Dedifferentiated amniotic fluid mesenchymal stem cell (primary cell): ENCODE measurements at regions not wholly inside any gene's neighbourhood (a gene's known extent, or its start where the extent isn't known, plus 50 kb on each side); places are given as distances from the start of the nearest gene placed in this dataset.

Experiments
- DNase-seq: peaks from one replicate; pipeline ENCODE4 v3.0.0-alpha.2; 2016; ENCODE audit errors: extremely low spot score

GRCh38 chr16:48487287-48487686, 102.1 kb upstream of the SIAH1 start:
- no peak for DNase-seq

DNA sequence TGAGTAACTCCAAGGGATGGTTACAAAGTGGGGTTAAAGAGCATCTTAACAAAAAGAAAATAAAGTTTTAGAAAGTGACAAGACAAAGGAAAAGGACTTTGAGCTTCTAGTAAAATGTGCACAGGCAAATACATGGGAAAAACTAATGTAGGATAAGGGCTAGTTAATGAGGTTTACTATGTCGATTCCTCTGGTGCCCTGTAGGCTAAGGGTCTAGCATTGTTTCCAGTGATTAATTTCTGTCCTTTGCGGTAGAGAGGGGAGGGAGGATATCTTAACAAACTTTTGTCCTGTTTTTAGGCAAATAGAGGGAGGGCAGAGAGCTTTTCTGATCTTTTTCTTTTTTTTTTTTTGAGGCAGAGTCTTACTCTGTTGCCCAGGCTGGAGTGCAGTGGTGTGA, 96.6 kb upstream of the SIAH1 start:
- no peak for DNase-seq

DNA sequence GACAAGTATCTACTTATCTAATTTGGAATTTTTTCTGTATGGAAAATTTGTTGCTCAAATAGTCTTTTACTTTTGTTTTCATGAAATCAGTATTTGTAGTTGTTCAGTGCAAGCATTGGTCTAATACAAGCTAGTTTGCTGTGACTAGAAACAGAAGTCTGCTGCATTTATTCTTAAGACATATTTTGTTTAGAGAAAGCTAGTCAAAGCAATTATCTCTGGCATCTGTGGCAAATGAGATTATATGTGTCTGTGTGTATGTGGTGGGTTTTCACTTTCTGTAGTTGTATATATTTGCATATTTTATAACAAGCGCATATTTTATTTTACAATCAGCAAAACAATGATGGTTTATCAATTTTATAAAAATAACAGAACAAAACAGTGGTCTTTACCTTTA, 96.0 kb upstream of the SIAH1 start:
- no peak for DNase-seq

DNA sequence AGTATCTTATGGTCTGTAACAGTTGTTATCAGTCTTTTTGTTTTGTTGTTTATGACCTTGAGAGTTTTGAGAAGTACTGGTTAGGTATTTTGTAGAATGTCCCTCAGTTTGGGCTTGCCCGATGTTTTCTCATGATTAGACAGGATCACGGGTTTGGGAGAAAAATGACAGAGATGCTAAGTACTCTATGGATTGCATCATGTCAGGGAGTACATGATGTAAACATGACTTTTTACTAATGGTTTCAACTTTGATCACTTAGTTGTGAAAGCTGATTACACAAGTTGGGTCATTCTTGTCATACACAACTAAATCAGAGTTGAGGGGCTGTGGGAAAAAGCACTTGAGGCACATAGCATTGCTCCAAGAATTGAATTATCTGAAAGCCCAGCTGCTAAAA, 94.7 kb upstream of the SIAH1 start:
- no peak for DNase-seq

DNA sequence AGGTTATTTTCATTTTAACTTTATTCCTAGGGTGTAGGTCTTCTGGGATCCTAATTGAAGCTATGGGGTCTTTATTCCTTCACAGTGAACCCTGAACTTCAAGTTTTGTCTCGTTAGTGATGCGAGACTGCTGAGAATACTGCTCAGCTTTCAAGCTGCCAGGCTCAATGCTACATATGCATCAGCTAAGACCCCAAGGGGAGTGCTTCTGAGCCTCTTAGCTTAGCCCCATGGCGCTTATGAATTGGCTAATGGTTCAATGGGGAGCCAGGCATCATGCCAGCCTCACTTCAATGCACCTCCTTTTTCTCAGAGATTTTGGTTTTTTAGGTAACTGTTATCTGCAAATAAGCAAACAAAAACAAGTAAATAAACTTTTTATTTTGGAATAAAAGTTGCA, 94.1 kb upstream of the SIAH1 start:
- no peak for DNase-seq

- no peak for DNase-seq
These were observed 93.2 kb upstream of the SIAH1 start for GRCh38 chr16:48478393-48478792.

GRCh38 chr16:48471435-48471834, 86.2 kb upstream of the SIAH1 start:
- DNase-seq = no peak

- no peak for DNase-seq
These were observed 77.0 kb upstream of the SIAH1 start for GRCh38 chr16:48462106-48462740.

DNA sequence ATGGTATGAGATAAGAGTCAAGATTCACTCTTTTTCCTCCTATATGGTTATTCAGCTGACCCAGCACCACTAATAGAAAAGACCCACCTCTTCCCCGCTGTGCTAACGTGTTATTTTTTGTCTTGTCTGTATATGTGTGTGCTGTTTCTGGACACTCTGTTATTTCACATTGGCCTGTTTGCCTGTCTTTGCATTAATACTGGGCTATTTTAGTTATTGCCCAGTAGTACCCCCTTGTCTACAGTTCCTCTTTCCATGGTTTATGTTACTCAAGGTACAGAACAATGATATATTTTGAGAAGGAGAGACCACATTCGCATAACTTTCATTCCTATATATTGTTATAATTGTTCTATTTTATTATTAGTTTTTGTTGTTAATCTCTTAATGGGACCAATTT, 74.0 kb upstream of the SIAH1 start:
- DNase-seq = no peak

DNA sequence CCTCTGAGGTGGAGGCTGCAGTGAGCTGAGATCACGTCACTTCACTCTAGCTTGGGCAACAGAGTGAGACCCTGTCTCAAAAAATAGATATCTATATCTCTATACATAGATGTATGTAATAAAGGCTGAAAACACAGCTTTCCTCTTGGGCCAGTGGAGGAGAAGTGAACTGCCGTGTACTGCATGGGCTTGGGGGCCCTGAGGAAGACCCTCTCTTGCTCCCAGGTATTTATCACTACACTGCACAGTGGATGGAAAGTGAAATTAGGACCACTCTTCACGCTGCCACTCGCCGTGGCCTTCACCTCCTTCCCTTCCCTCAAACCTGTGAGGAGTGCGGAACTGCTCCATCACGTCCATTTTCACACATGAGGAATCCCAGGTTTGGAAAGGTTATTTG, 68.8 kb upstream of the SIAH1 start:
- DNase-seq = no peak

- no peak for DNase-seq
These were observed 68.0 kb upstream of the SIAH1 start for GRCh38 chr16:48452991-48453760.

DNA sequence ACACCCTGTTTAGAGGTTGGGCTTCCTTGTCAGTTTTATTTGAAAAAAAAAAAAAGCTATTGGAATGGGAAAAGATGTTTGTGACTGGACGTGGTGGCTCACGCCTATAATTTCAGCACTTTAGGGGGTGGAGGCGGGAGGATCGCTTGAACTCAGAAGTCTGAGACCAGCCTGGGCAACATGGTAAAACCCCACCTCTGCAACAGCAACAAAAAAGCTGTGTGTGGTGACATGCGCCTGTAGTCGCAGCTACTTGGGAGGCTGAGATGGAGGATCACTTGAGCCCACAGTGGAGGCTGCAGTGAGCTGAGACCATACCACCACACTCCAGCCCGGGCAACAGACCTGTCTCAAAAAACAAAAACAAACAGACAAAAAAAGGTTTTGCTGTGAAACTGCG, 66.1 kb upstream of the SIAH1 start:
- no peak for DNase-seq

DNA sequence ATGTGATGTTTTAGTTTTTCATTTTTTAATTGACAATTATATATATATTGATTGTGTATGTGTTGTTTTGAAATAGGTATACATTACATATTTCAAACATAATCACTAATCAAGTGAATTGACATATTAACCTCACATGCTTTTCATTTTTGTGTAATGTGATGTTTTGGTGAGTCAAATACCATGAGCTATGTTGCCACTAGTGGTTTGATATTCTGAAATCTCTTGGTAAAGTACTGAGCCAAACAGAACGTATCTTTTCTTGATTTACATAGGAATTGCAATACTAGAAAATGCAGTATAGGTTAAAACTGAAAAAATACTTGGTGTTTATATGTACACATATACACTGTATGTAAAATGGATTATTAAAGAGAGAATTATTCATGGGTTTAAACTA, 65.2 kb upstream of the SIAH1 start:
- no peak for DNase-seq

DNA sequence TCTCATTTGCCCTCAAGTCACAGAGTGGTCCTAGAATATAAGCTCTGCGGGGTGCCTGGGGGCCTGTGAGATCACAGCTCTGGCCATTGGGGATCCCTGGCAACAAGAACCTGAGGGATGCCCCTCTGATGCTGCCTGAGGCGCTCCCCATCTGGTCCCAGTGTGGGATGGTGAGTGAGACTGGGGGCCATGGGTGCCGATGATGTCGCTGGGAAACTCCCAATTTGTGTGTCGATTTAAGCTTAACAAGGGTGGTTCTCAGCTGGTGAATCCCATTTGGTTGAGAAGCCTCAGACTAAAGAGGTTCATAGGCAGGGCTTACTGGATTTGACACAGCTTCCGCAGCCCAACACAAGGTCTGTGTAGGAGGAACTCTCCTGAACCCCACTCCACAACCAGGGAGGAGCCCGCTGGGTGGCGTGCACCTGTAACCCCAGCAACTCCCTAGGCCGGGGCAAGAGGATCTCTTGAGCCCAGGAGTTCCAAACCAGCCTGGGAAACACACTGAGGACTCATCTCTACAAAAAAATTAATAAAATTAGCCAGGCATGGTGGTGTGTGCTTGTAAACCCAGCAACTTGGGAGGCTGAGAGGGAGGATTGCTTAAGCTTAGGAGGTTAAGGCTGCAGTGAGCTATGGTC, 63.7 kb upstream of the SIAH1 start:
- DNase-seq = peak; percentile 4

- peak; percentile 11 for DNase-seq
These were observed 62.8 kb upstream of the SIAH1 start for GRCh38 chr16:48447940-48448536.

- DNase-seq = no peak
These were observed 62.2 kb upstream of the SIAH1 start for GRCh38 chr16:48447428-48447827.

DNA sequence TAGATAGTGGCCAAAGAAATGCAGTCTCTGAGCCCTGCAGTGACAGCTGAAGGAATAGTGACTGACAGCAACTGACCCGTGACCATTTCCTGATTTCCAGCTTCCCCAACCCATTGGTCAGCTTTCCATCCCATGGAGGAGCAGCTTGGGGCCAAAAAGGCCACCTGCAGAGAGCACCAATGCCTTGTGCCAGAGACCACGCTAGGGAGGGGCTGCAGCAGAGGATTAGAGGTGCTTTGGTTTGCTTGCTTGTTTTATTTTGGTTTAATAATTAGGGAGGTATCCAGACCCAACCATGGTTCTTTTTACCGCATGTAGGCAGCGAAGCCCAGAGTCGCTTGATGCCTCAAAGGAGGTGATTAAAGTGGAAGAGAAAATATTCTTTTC, 61.3 kb upstream of the SIAH1 start:
- DNase-seq = no peak

- DNase-seq = no peak
These were observed 60.7 kb upstream of the SIAH1 start for GRCh38 chr16:48445782-48446533.

- DNase-seq = peak; percentile 53
These were observed 59.4 kb upstream of the SIAH1 start for GRCh38 chr16:48444574-48444973.

DNA sequence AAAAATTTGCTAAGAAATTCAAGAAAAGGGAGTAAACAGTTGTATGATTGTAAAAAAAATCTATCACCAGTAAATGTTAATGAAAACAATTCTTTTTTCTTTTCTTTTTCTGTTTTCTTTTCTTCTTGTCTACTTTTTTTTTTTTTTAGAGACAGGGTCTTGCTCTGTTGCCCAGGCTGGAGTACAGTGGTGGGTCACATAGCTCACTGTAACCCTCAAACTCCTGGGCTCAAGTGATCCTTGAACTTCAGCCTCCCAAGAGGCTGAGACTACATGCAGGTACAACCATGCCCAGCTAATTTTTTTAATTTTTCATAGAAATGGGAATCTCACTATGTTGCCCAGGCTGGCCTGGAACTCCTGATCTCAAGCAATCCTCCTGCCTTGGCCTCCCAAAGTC, 57.2 kb upstream of the SIAH1 start:
- no peak for DNase-seq

GRCh38 chr16:48441863-48442279, 56.7 kb upstream of the SIAH1 start:
- DNase-seq = no peak

DNA sequence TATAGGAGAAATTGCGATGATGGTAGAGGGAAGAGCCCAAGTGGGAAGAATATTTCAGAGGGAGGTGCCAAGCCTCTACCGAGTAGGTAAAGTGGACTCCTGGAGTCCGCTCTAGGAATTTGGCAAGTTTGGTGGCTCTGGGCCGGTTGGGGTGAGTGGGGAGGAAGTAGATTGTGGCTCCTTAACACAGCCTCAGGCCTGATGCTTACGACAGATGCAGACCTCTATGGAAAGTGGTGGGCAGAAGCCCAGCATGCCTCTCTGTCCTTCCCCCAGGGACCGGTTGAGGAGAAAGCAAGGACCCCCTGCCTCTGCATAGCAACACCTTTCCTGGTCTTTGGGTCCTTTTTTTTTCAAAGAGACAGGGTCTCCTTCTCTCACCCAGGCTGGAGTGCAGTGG, 55.9 kb upstream of the SIAH1 start:
- no peak for DNase-seq
